Nephron progenitor cell (in vitro differentiated cells): ENCODE measurements at regions not wholly inside any gene's neighbourhood (a gene's known extent, or its start where the extent isn't known, plus 50 kb on each side); places are given as distances from the start of the nearest gene placed in this dataset.

ENCODE experiments used
- DNase-seq: peaks from one replicate; pipeline ENCODE4 v3.0.0; 2021
- H3K27ac Mint-ChIP-seq: 2 replicates; pipeline ENCODE4 v1.8.0; 2021; ENCODE audit warnings: mild to moderate bottlenecking, moderate library complexity, mixed read lengths
- H3K27me3 Mint-ChIP-seq: 2 replicates; pipeline ENCODE4 v1.8.0; 2021; ENCODE audit warnings: mild to moderate bottlenecking, low read depth, mixed read lengths; ENCODE audit not compliant: poor library complexity
- H3K36me3 Mint-ChIP-seq: 2 replicates; pipeline ENCODE4 v1.8.0; 2021; ENCODE audit warnings: low read depth, mixed read lengths
- H3K4me1 Mint-ChIP-seq: 2 replicates; pipeline ENCODE4 v1.8.0; 2021; ENCODE audit warnings: mixed read lengths
- H3K4me3 Mint-ChIP-seq: 2 replicates; pipeline ENCODE4 v1.8.0; 2021; ENCODE audit warnings: mild to moderate bottlenecking, moderate library complexity, mixed read lengths
- H3K9me3 Mint-ChIP-seq: 2 replicates; pipeline ENCODE4 v1.8.0; 2021; ENCODE audit warnings: mild to moderate bottlenecking, moderate library complexity, mixed read lengths
- CTCF ChIP-seq: fragments of 200-600 bp; sonication (generic); IDR thresholded peaks from 2 replicates; pipeline ENCODE4 v1.5.0; 2021; ENCODE audit warnings: antibody characterized with exemption

GRCh38 chr10:28354511-28354910 lies 51.6 kb upstream of the MPP7 start:
- Mint-ChIP-seq H3K4me3 (no peak overlapping the region), H3K36me3 (no peaks in the 10 kb centered on the region), H3K4me1 (peaks cover 5% of the 10 kb centered on the region), H3K9me3 (no peaks in the 10 kb centered on the region), H3K27ac (no peak overlapping the region), H3K27me3 (no peaks in the 10 kb centered on the region)
- no peak for TF ChIP-seq CTCF
- DNase-seq = no peak

GRCh38 chr10:28355376-28355775 lies 52.5 kb upstream of the MPP7 start:
- TF ChIP-seq CTCF = no peak
- H3K4me3 Mint-ChIP-seq = no peak overlapping the region

GRCh38 chr10:28359334-28359733 lies 56.5 kb upstream of the MPP7 start:
- Mint-ChIP-seq H3K9me3 (no peaks in the 10 kb centered on the region), H3K27ac (no peak overlapping the region), H3K4me1 (peaks cover 5% of the 10 kb centered on the region), H3K27me3 (peaks cover 3% of the 10 kb centered on the region), H3K36me3 (no peaks in the 10 kb centered on the region), H3K4me3 (no peak overlapping the region)
- no peak for DNase-seq
- no peak for TF ChIP-seq CTCF

More at GRCh38 chr10:28355376-28355775, 52.5 kb upstream of the MPP7 start:
- DNase-seq = no peak
- Mint-ChIP-seq H3K27ac (no peak overlapping the region), H3K4me1 (peaks cover 5% of the 10 kb centered on the region), H3K9me3 (no peaks in the 10 kb centered on the region), H3K36me3 (no peaks in the 10 kb centered on the region), H3K27me3 (no peaks in the 10 kb centered on the region)

- no peak for DNase-seq
- Mint-ChIP-seq H3K36me3 (no peaks in the 10 kb centered on the region), H3K4me3 (no peak overlapping the region), H3K9me3 (no peaks in the 10 kb centered on the region), H3K27ac (no peak overlapping the region), H3K27me3 (peaks cover 3% of the 10 kb centered on the region), H3K4me1 (peaks cover 4% of the 10 kb centered on the region)
- TF ChIP-seq CTCF = no peak
These were observed 57.3 kb upstream of the MPP7 start for GRCh38 chr10:28360175-28360574.

- Mint-ChIP-seq H3K4me1 (peaks cover 4% of the 10 kb centered on the region), H3K4me3 (no peak overlapping the region), H3K36me3 (no peaks in the 10 kb centered on the region), H3K27me3 (peaks cover 8% of the 10 kb centered on the region), H3K27ac (no peak overlapping the region), H3K9me3 (no peaks in the 10 kb centered on the region)
- no peak for TF ChIP-seq CTCF
- no peak for DNase-seq
These were observed 60.5 kb upstream of the MPP7 start for GRCh38 chr10:28363376-28363775.

GRCh38 chr10:28365840-28366239 lies 63.0 kb upstream of the MPP7 start:
- Mint-ChIP-seq H3K4me3 (no peak overlapping the region), H3K9me3 (no peaks in the 10 kb centered on the region), H3K36me3 (no peaks in the 10 kb centered on the region), H3K4me1 (peaks cover 5% of the 10 kb centered on the region), H3K27ac (no peak overlapping the region), H3K27me3 (peaks cover 9% of the 10 kb centered on the region)
- TF ChIP-seq CTCF = no peak
- no peak for DNase-seq
